Kidney (tissue), 13 donors: ENCODE measurements at regions not wholly inside any gene's neighbourhood (a gene's known extent, or its start where the extent isn't known, plus 50 kb on each side); places are given as distances from the start of the nearest gene placed in this dataset.

Source experiments
- DNase-seq, 5 donors: peaks; one replicate each; pipeline ENCODE4 v3.0.0-alpha.2; 2013 to 2020
- FAIRE-seq: peaks from 2 replicates; lab custom pipeline; 2012; peaks lifted over from hg19 to GRCh38; lab: Jason Lieb, UNC
- H3K27ac ChIP-seq, 2 donors: one replicate each; pipeline ENCODE4 v1.7.0; 2013; ENCODE audit warnings: low read depth in 2 of 2, low read length in 2 of 2, inconsistent platforms in 1 of 2
- H3K27me3 ChIP-seq: one replicate; pipeline ENCODE4 v1.7.1; 2013; ENCODE audit warnings: low read length, inconsistent platforms; ENCODE audit not compliant: control insufficient read depth, insufficient read depth
- H3K36me3 ChIP-seq, 3 donors: one replicate each; pipeline versions ENCODE4 v1.7.0 to v1.7.1; 2013; ENCODE audit warnings: low read length in 3 of 3, control low read depth in 1 of 3, inconsistent platforms in 1 of 3; ENCODE audit not compliant: insufficient read depth in 3 of 3, control insufficient read depth in 2 of 3
- H3K4me1 ChIP-seq, 3 donors: one replicate each; pipeline versions ENCODE4 v1.7.0 to v1.7.1; 2013; ENCODE audit warnings: low read length in 3 of 3, inconsistent platforms in 1 of 3, low read depth in 1 of 3; ENCODE audit not compliant: control insufficient read depth in 2 of 3, insufficient read depth in 2 of 3
- H3K4me3 ChIP-seq, 3 donors: one replicate each; pipeline versions ENCODE4 v1.7.0 to v1.8.1; 2013; ENCODE audit warnings: low read length in 3 of 3, control low read depth in 1 of 3, inconsistent platforms in 1 of 3
- H3K9ac ChIP-seq, 3 donors: one replicate each; pipeline versions ENCODE4 v1.7.0 to v1.7.1; 2013; ENCODE audit warnings: low read length in 3 of 3, control low read depth in 1 of 3, inconsistent platforms in 1 of 3
- H3K9me3 ChIP-seq, 3 donors: one replicate each; pipeline versions ENCODE4 v1.7.0 to v1.7.1; 2013; ENCODE audit warnings: low read length in 3 of 3, control low read depth in 1 of 3, inconsistent platforms in 1 of 3; ENCODE audit not compliant: control insufficient read depth in 2 of 3, insufficient read depth in 1 of 3
- intact Hi-C: fragments of 100-400 bp; cut with DNase I; formaldehyde crosslinking; loops from one replicate; pipeline ENCODE4 v1.11.1; 2022
- TF ChIP-seq, protein P1 (sequence below): IDR thresholded peaks from 3 replicates; pipeline ENCODE4 v1.5.1; 2012; ENCODE audit warnings: mild to moderate bottlenecking, moderate library complexity, borderline replicate concordance; ENCODE audit not compliant: insufficient read depth; ENCODE audit errors: extremely low read depth
- donor health status: control.
- donor health status: control.
- donor health status: control.
- donor health status: control.
- donor health status: control.
- donor health status: DM: yes; HTN: yes; CAD: no.
- donor health status: Normal renal cell carcinoma (clear cell type).

- FAIRE-seq, result no peak
- intact Hi-C loops, result no loop called here
- H3K4me1 ChIP-seq, result no peaks in the 10 kb centered on the region
Observed at GRCh38 chr16:25434064-25434463, 176.4 kb upstream of the ZKSCAN2 start.

DNA sequence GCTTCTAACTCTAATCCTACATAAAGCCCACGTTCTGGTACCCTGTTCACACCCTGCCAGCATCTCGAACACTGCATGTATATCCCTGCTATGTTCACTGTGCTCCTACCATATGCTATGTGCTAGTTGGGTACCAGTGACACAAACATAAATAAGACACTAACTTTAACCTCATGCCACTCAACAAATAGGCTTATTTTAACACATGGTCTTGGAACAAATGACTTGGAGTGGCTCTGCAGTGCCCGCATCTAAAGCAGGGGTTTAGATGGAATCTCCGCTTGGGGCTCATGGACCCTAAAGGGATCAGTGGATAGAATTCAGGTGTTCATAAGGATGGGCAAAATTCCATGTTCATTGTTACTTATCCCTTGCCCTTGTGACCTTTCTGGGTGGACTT is 175.7 kb upstream of the ZKSCAN2 start:
- H3K4me1 ChIP-seq, result no peaks in the 10 kb centered on the region
- H3K9ac ChIP-seq, result no peak overlapping the region
- peaks cover 0 to 3% (median under 1%) of the 10 kb centered on the region in 3 donors for H3K9me3 ChIP-seq
- intact Hi-C loops, result no loop called here
- no peak overlapping the region for H3K27ac ChIP-seq
- TF ChIP-seq, protein P1, sequence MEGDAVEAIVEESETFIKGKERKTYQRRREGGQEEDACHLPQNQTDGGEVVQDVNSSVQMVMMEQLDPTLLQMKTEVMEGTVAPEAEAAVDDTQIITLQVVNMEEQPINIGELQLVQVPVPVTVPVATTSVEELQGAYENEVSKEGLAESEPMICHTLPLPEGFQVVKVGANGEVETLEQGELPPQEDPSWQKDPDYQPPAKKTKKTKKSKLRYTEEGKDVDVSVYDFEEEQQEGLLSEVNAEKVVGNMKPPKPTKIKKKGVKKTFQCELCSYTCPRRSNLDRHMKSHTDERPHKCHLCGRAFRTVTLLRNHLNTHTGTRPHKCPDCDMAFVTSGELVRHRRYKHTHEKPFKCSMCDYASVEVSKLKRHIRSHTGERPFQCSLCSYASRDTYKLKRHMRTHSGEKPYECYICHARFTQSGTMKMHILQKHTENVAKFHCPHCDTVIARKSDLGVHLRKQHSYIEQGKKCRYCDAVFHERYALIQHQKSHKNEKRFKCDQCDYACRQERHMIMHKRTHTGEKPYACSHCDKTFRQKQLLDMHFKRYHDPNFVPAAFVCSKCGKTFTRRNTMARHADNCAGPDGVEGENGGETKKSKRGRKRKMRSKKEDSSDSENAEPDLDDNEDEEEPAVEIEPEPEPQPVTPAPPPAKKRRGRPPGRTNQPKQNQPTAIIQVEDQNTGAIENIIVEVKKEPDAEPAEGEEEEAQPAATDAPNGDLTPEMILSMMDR, result no peak
- H3K27me3 ChIP-seq, result no peaks in the 10 kb centered on the region
- H3K36me3 ChIP-seq, result no peaks in the 10 kb centered on the region
- no peak overlapping the region for H3K4me3 ChIP-seq
- no peak for DNase-seq
- FAIRE-seq, result no peak

More at GRCh38 chr16:25434064-25434463, 176.4 kb upstream of the ZKSCAN2 start:
- no peak overlapping the region for H3K9ac ChIP-seq
- H3K4me3 ChIP-seq, result no peak overlapping the region
- H3K27ac ChIP-seq, result no peak overlapping the region
- H3K27me3 ChIP-seq, result no peaks in the 10 kb centered on the region
- no peak for DNase-seq
- no peaks in the 10 kb centered on the region for H3K9me3 ChIP-seq
- H3K36me3 ChIP-seq, result no peaks in the 10 kb centered on the region
- TF ChIP-seq, protein P1, result no peak

DNA sequence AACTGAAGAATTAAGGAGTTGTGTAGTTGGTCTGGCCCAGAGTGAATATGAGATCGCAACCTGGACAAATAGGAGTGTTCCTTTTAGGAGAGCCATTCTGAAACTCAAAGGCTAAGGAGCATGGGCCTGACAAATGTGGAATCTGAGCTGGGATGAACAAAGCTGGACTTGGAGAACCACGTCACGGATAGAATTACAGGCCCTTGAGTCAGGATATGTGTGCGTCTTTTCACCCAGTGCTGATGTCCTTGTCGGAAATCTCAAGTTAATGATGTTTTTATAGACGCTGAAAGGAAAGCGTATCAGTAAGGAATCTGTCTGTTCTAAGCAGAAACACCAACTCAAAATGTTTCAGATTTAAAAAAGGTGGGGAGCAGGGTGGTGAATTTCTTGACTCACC is 173.8 kb upstream of the ZKSCAN2 start:
- H3K36me3 ChIP-seq, result no peaks in the 10 kb centered on the region
- no peaks in the 10 kb centered on the region for H3K4me1 ChIP-seq
- H3K9ac ChIP-seq, result no peak overlapping the region
- no peak overlapping the region for H3K27ac ChIP-seq
- DNase-seq (no peak), FAIRE-seq (no peak)
- no peaks in the 10 kb centered on the region for H3K27me3 ChIP-seq
- no peak overlapping the region for H3K4me3 ChIP-seq
- H3K9me3 ChIP-seq, result peaks cover 0 to 7% (median 6%) of the 10 kb centered on the region in 3 donors
- TF ChIP-seq, protein P1, result no peak
- intact Hi-C loops, result no loop called here

DNA sequence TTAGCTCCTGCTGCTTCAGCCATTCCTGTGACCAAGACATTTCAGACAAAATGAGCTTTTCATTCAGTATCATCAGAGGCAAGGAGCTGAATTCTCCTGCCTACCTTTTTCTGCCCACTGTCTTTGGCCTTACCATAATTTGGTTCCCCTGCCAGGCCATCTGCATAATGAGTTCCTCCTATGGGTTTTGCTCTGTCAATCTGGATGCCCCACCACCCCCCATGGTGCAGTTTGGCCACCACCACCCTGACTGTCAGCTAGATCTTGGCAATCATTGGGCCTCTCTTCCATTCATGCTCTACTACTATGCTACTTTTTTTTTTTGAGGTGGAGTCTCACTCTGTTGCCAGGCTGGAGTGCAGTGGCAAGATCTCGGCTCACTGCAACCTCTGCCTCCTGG is 169.2 kb upstream of the ZKSCAN2 start:
- Histone ChIP-seq H3K9ac (no peak overlapping the region), H3K9me3 (peaks cover 0 to 7% (median 6%) of the 10 kb centered on the region in 3 donors), H3K36me3 (no peaks in the 10 kb centered on the region), H3K4me3 (no peak overlapping the region), H3K4me1 (no peaks in the 10 kb centered on the region), H3K27ac (no peak overlapping the region), H3K27me3 (no peaks in the 10 kb centered on the region)
- intact Hi-C loops, result no loop called here
- TF ChIP-seq, protein P1, result no peak
- FAIRE-seq (no peak), DNase-seq (no peak)
